GM12873 (cell line): ENCODE measurements at regions not wholly inside any gene's neighbourhood (a gene's known extent, or its start where the extent isn't known, plus 50 kb on each side); places are given as distances from the start of the nearest gene placed in this dataset.

ENCODE experiments used
- TF ChIP-seq, protein P1 (sequence below): IDR thresholded peaks from 2 replicates; pipeline ENCODE4 v1.5.1; 2012; ENCODE audit warnings: low read depth, mild to moderate bottlenecking, moderate library complexity, low read length, control low read depth; ENCODE audit not compliant: insufficient read depth; ENCODE audit errors: missing control alignments

DNA sequence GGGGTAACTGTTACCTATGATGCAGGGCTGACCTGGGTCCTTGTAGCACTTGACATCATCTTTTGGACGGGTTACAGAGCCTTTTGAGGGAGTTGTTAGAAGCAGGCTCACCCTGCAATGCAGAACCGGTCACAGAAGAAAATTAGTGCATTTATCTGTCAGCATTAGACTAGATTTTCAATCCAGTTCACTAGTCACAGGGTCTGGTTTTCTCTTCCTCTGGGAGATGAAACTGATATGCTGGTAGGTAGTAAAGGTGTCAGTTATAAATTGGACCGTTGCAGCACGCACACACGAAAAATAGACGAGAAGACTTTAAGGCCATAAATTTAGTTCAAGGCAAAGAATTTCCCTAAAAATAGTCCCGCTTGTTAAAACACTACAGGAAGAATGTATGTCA lies 532.3 kb upstream of the ATP11B start:
- TF ChIP-seq, protein P1, sequence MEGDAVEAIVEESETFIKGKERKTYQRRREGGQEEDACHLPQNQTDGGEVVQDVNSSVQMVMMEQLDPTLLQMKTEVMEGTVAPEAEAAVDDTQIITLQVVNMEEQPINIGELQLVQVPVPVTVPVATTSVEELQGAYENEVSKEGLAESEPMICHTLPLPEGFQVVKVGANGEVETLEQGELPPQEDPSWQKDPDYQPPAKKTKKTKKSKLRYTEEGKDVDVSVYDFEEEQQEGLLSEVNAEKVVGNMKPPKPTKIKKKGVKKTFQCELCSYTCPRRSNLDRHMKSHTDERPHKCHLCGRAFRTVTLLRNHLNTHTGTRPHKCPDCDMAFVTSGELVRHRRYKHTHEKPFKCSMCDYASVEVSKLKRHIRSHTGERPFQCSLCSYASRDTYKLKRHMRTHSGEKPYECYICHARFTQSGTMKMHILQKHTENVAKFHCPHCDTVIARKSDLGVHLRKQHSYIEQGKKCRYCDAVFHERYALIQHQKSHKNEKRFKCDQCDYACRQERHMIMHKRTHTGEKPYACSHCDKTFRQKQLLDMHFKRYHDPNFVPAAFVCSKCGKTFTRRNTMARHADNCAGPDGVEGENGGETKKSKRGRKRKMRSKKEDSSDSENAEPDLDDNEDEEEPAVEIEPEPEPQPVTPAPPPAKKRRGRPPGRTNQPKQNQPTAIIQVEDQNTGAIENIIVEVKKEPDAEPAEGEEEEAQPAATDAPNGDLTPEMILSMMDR, result no peak

DNA sequence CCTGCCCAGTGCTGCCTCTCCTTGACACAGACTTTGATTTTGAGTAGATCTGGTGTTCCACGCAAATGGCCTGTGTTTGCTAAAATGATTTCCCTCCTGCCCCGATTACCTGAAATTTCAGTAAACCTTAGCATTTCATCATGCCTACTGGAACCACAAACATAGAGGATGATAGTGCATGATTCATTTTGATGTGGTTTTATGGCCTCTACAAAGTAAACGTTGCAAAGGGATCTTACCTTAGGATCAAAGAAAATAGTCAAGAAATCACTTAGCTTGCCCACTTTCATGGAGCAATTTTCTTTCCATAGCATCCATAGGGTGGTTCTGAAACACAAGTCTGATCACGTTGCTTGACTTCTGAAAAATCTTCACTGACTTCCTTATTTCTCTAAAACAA lies 524.6 kb upstream of the ATP11B start:
- TF ChIP-seq, protein P1, result no peak

DNA sequence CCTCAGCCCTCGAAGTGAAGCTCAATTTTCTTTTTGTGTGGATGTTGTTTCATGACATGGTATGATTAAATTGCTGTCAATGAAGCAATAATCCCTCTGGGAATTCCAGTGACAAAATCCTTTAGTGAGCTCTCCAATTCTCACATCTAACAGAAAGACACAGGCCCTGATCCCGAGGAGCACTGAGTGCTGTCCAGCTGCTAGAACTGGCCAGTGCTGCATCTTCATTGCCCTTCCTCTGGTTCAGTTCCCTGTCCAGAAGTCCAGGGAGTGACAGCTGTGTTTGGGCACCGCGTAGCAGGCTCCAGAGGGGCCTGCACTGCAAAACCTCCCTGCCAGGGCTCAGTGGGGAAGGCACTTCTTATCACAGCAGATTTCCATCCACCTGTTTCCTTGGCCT lies 516.8 kb upstream of the ATP11B start:
- TF ChIP-seq, protein P1, result no peak

DNA sequence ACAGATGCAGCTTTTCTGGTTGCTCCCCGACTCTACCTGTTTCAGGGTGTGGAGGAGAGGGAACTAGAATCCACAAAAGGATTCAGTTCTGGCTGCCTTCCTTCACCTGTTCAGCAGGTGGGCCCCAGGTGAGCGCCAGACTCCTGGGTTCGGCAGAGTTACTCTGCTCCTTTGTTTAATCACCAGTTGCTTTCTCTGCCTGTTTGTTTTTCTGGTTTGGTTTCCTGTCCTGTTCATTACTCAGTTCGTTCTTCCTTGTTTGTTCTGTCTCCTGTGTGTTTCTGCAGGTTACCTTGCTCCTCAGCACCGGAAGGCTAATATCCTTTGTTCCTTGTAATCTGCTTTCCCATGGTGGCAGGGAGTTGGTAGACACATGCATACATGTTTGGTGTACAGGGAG lies 508.5 kb upstream of the ATP11B start:
- TF ChIP-seq, protein P1, result no peak

DNA sequence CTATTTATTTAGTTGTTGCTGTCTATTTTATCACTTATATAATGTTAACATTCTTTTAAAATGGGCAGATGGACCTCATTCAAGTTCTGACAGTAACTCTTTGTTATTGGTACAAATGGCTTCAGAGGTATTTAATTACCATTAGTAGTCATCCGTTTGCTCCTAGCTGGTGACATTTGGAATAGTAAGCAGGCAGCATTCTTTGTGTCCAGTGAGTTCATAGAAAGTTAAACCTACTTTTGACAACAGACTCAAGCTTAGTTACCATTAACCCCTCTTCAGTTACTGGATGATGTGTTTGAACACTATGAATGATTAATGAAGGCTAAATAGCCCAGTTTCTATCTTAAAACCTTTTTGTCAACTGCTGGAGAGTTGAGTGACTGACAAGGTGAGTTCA lies 500.7 kb upstream of the ATP11B start:
- TF ChIP-seq, protein P1, result no peak

DNA sequence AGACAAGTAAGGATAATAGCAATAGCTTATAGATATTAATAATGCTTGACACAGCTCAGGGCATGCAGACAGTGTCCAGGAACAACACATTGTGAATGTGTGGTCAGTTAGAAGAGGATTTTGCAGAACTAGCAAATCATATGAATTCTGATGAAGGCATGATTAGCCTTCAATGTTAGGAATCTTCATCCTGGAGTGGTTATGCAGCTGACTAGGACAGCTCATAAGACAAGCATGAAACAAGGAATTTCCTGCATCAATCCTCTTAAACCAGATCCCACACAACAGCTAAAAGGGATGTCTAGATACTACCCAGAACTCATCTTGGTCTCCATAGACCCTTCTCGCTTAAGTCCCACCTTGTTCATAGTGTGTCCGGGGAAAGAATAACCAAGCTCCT lies 499.0 kb upstream of the ATP11B start:
- TF ChIP-seq, protein P1, result no peak

DNA sequence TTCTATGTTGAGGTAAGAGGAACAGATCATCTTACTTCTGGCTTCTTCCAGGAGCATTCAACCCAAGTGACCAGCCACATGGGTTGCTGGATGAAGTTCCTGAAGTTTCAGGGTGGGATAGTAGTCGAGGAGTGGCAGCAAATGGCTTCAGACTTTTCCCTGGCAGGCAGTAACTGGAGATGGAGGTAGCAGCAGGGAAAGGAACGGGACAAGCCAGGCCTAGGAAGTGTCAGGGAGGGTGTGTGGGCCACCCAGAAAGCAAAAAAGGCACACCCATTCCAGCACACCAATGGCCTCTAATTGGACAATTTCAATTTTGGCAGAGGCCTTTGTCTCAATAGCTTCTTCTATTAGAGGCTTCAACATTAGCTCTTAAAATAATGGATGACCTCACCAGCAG lies 498.6 kb upstream of the ATP11B start:
- TF ChIP-seq, protein P1, result no peak
